IMR-90 (cell line): ENCODE measurements at regions not wholly inside any gene's neighbourhood (a gene's known extent, or its start where the extent isn't known, plus 50 kb on each side); places are given as distances from the start of the nearest gene placed in this dataset.

Experiments used
- ATAC-seq: fragments of 200-7000 bp; cut with Tn5 transposase; 2 replicates; pipeline ENCODE4 v1.9.1; 2020; ENCODE audit warnings: low read depth, mild to moderate bottlenecking, moderate library complexity
- BruUV-seq: library from RNA; stranded (reverse); fragments of 400-500 nt; replicated peaks from 2 replicates; lab custom pipeline; 2021; lab: Mats Ljungman, UMichigan
- CTCF ChIA-PET: fragments of 300-600 bp; formaldehyde crosslinking; extraction: SDS; loops from one replicate; lab custom pipeline; 2021; ENCODE audit warnings: antibody characterized with exemption; lab: Yijun Ruan, JAX
- POLR2A ChIA-PET: fragments of 300-600 bp; sonication (Branson Sonifier 250); formaldehyde crosslinking; loops from one replicate; lab custom pipeline; 2022; ENCODE audit warnings: antibody characterized with exemption; ENCODE audit not compliant: unreplicated experiment; lab: Charles Lee
- DNase-seq: peaks from one replicate; pipeline ENCODE4 v3.0.0; 2013
- H2AFZ ChIP-seq: replicated peaks from 2 replicates; pipeline ENCODE3; 2013; ENCODE audit warnings: low read length, mild to moderate bottlenecking; ENCODE audit not compliant: poor library complexity
- H2AK5ac ChIP-seq: 2 replicates; pipeline ENCODE4 v1.6.1; 2013; ENCODE audit warnings: low read depth, low read length, inconsistent platforms
- H2AK9ac ChIP-seq: replicated peaks from 2 replicates; pipeline ENCODE3; 2013; ENCODE audit warnings: mild to moderate bottlenecking, low read depth, low read length, moderate library complexity; ENCODE audit not compliant: poor library complexity
- H2BK120ac ChIP-seq: 2 replicates; pipeline ENCODE4 v1.6.1; 2013; ENCODE audit warnings: low read depth, low read length, inconsistent platforms
- H2BK15ac ChIP-seq: 3 replicates; pipeline ENCODE4 v1.6.1; 2013; ENCODE audit warnings: low read depth, low read length, inconsistent platforms
- H2BK20ac ChIP-seq: 2 replicates; pipeline ENCODE4 v1.6.1; 2013; ENCODE audit warnings: low read depth, mild to moderate bottlenecking, inconsistent platforms, low read length, moderate library complexity
- H2BK5ac ChIP-seq: 2 replicates; pipeline ENCODE4 v1.6.1; 2013; ENCODE audit warnings: mild to moderate bottlenecking, low read depth, low read length, inconsistent platforms; ENCODE audit not compliant: poor library complexity, severe bottlenecking
- H3K14ac ChIP-seq: replicated peaks from 2 replicates; pipeline ENCODE4 v1.6.1; 2013; ENCODE audit warnings: low read depth, low read length, inconsistent platforms
- H3K18ac ChIP-seq: 2 replicates; pipeline ENCODE4 v1.6.1; 2013; ENCODE audit warnings: low read depth, low read length, control low read depth
- H3K23ac ChIP-seq: 2 replicates; pipeline ENCODE4 v1.6.1; 2013; ENCODE audit warnings: low read depth, low read length, inconsistent platforms
- H3K27ac ChIP-seq: 2 replicates; pipeline ENCODE4 v1.5.1; 2013; ENCODE audit warnings: mild to moderate bottlenecking, control low read depth, low read length; ENCODE audit not compliant: insufficient read depth
- H3K27me3 ChIP-seq: 2 replicates; pipeline ENCODE4 v1.6.1; 2013; ENCODE audit warnings: low read length; ENCODE audit not compliant: control insufficient read depth, insufficient read depth
- H3K36me3 ChIP-seq: 2 replicates; pipeline ENCODE4 v1.6.1; 2013; ENCODE audit warnings: low read length, mixed read lengths; ENCODE audit not compliant: control insufficient read depth, insufficient read depth
- H3K4ac ChIP-seq: 2 replicates; pipeline ENCODE4 v1.6.1; 2013; ENCODE audit warnings: low read depth, low read length, inconsistent platforms
- H3K4me1 ChIP-seq: 2 replicates; pipeline ENCODE4 v1.6.1; 2013; ENCODE audit warnings: low read length, mixed read lengths; ENCODE audit not compliant: control insufficient read depth, insufficient read depth
- H3K4me2 ChIP-seq: 2 replicates; pipeline ENCODE4 v1.6.1; 2013; ENCODE audit warnings: low read depth, mild to moderate bottlenecking, control low read depth, low read length, moderate library complexity
- H3K4me3 ChIP-seq: 2 replicates; pipeline ENCODE4 v1.5.1; 2013; ENCODE audit warnings: low read depth, mild to moderate bottlenecking, control low read depth, low read length, moderate library complexity; ENCODE audit not compliant: insufficient read depth
- H3K56ac ChIP-seq: 2 replicates; pipeline ENCODE4 v1.6.1; 2013; ENCODE audit warnings: low read length, inconsistent platforms; ENCODE audit not compliant: insufficient read depth; ENCODE audit errors: extremely low read depth
- H3K79me1 ChIP-seq, 2 experiments: 2 replicates each; pipeline ENCODE4 v1.6.1; 2013; ENCODE audit warnings: low read length in 2 of 2, inconsistent platforms in 1 of 2, low read depth in 1 of 2
- H3K9ac ChIP-seq: 2 replicates; pipeline ENCODE4 v1.6.1; 2013; ENCODE audit warnings: low read depth, low read length, control low read depth
- H3K9me1 ChIP-seq: 2 replicates; pipeline ENCODE4 v1.6.1; 2013; ENCODE audit warnings: low read length, inconsistent platforms; ENCODE audit not compliant: insufficient read depth
- H3K9me3 ChIP-seq: 2 replicates; pipeline ENCODE4 v1.6.1; 2013; ENCODE audit warnings: low read length; ENCODE audit not compliant: control insufficient read depth, insufficient read depth
- H4K20me1 ChIP-seq: 2 replicates; pipeline ENCODE4 v1.6.1; 2013; ENCODE audit warnings: low read length, inconsistent platforms; ENCODE audit not compliant: insufficient read depth
- H4K5ac ChIP-seq: 2 replicates; pipeline ENCODE4 v1.6.1; 2013; ENCODE audit warnings: mild to moderate bottlenecking, low read depth, low read length, control low read depth
- H4K8ac ChIP-seq, 2 experiments: 2 replicates each; pipeline ENCODE4 v1.6.1; 2013; ENCODE audit warnings: low read depth in 2 of 2, low read length in 2 of 2, control low read depth in 1 of 2, inconsistent platforms in 1 of 2
- H4K91ac ChIP-seq: 2 replicates; pipeline ENCODE4 v1.6.1; 2013; ENCODE audit warnings: low read depth, low read length, inconsistent platforms; ENCODE audit not compliant: insufficient read depth
- BHLHE40 ChIP-seq: fragments of 150-350 bp; IDR thresholded peaks from 2 replicates; pipeline ENCODE4 v1.6.1; 2016; ENCODE audit warnings: mild to moderate bottlenecking, low read depth, low read length
- CEBPB ChIP-seq: IDR thresholded peaks from 2 replicates; pipeline ENCODE4 v1.6.1; 2012; ENCODE audit warnings: low read depth, low read length, improper control_type of control experiment
- CHD1 ChIP-seq: IDR thresholded peaks from 2 replicates; pipeline ENCODE4 v1.6.1; 2012; ENCODE audit warnings: low read depth, low read length, improper control_type of control experiment
- CTCF ChIP-seq: conservative IDR thresholded peaks from 2 replicates; pipeline ENCODE4 v1.5.1; 2012; ENCODE audit warnings: mild to moderate bottlenecking, low read depth, low read length, improper control_type of control experiment
- ELK1 ChIP-seq: fragments of 150-350 bp; IDR thresholded peaks from 2 replicates; pipeline ENCODE4 v1.6.1; 2016; ENCODE audit warnings: low read depth, mild to moderate bottlenecking, low read length, moderate library complexity, borderline replicate concordance
- FOS ChIP-seq: fragments of 150-350 bp; IDR thresholded peaks from 2 replicates; pipeline ENCODE4 v1.6.1; 2016; ENCODE audit warnings: low read depth, low read length
- MAFK ChIP-seq: IDR thresholded peaks from 2 replicates; pipeline ENCODE4 v1.6.1; 2012; ENCODE audit warnings: low read depth, low read length, improper control_type of control experiment
- MAZ ChIP-seq: IDR thresholded peaks from 2 replicates; pipeline ENCODE4 v1.6.1; 2012; ENCODE audit warnings: low read depth, mild to moderate bottlenecking, low read length, improper control_type of control experiment, moderate library complexity, borderline replicate concordance
- POLR2A ChIP-seq: IDR thresholded peaks from 2 replicates; pipeline ENCODE4 v1.6.1; 2012; ENCODE audit warnings: mild to moderate bottlenecking, low read depth, low read length
- RAD21 ChIP-seq: IDR thresholded peaks from 2 replicates; pipeline ENCODE4 v1.6.1; 2012; ENCODE audit warnings: low read length, improper control_type of control experiment
- RCOR1 ChIP-seq: IDR thresholded peaks from 2 replicates; pipeline ENCODE4 v1.6.1; 2012; ENCODE audit warnings: mild to moderate bottlenecking, low read length, improper control_type of control experiment; ENCODE audit not compliant: insufficient replicate concordance
- SMC3 ChIP-seq: fragments of 150-350 bp; IDR thresholded peaks from 2 replicates; pipeline ENCODE4 v1.6.1; 2016; ENCODE audit warnings: low read depth, mild to moderate bottlenecking, antibody characterized with exemption, low read length, moderate library complexity
- WGBS, 2 experiments: methylation state at CpG; one replicate each; pipeline versions ENCODE4 v1.1.5 to v1.1.7; 2013; ENCODE audit warnings: missing lambda C conversion rate in 2 of 2; ENCODE audit not compliant: insufficient read length in 1 of 2; ENCODE audit errors: extremely low coverage in 2 of 2; 5-methylcytosine and 5-hydroxymethylcytosine counted together
- dilution Hi-C: fragments of 300-500 bp; cut with HindIII; formaldehyde crosslinking; loops from one replicate; pipeline ENCODE4 v1.14.3; 2018; ENCODE audit warnings: low sequenced_read_pairs; ENCODE audit not compliant: unreplicated experiment
- in situ Hi-C: fragments of 300-500 bp; cut with MboI; formaldehyde crosslinking; loops from 3 replicates; pipeline ENCODE4 v1.14.3; 2019; ENCODE audit warnings: low sequenced_read_pairs, inconsistent platforms, mixed read lengths
- intact Hi-C: fragments of 100-400 bp; cut with micrococcal nuclease; formaldehyde crosslinking; loops from 2 replicates; pipeline ENCODE4 v1.10.0; 2022
- TF ChIP-seq, protein P1 (sequence below): fragments of 150-350 bp; IDR thresholded peaks from 2 replicates; pipeline ENCODE4 v1.6.1; 2017; ENCODE audit warnings: mild to moderate bottlenecking, antibody characterized with exemption, low read length, low read depth

- no peaks in the 10 kb centered on the region for H3K79me1 ChIP-seq
These were observed 102.5 kb downstream of the SLC41A2 start for GRCh38 chr12:104855599-104855998.

More at GRCh38 chr12:104855599-104855998, 102.5 kb downstream of the SLC41A2 start:
- intact Hi-C loops, result loop anchor here (10.0 kb wide), 1 partner anchor 171 kb away; no protein-coding TSS in a partner anchor
- no peak overlapping the region for H4K91ac ChIP-seq
- H3K4me2 ChIP-seq, result no peak overlapping the region
- no peaks in the 10 kb centered on the region for H3K9me3 ChIP-seq
- H3K4ac ChIP-seq, result no peak overlapping the region
- no peak overlapping the region for H4K8ac ChIP-seq
- dilution Hi-C loops, result no loop called here
- CTCF ChIA-PET, result no interaction called here
- ATAC-seq (no peak), DNase-seq (no peak)
- no peak overlapping the region for H3K4me3 ChIP-seq
- H4K20me1 ChIP-seq, result no peaks in the 10 kb centered on the region
- no peak overlapping the region for H2BK5ac ChIP-seq
- no peak overlapping the region for H2BK15ac ChIP-seq
- no peak overlapping the region for H2AK5ac ChIP-seq
- H3K23ac ChIP-seq, result no peak overlapping the region
- H3K36me3 ChIP-seq, result no peaks in the 10 kb centered on the region
- no peak overlapping the region for H2BK120ac ChIP-seq
- POLR2A ChIA-PET, result no interaction called here
- H3K9ac ChIP-seq, result no peak overlapping the region
- H3K56ac ChIP-seq, result no peak overlapping the region
- no peak overlapping the region for H2AFZ ChIP-seq
- WGBS, 2 experiments, result 80% methylated on average over 2 of the region's 6 CpGs; no CpG with 5 or more reads in 1 of the 2 experiments
- no peak overlapping the region for H3K14ac ChIP-seq
- BruUV-seq, result no TSS peak
- H3K4me1 ChIP-seq, result peaks cover 2% of the 10 kb centered on the region; the same call in 1 of the 2 replicates
- H2BK20ac ChIP-seq, result no peak overlapping the region
- H3K27me3 ChIP-seq, result no peaks in the 10 kb centered on the region
- no peak overlapping the region for H3K18ac ChIP-seq
- no peak overlapping the region for H3K27ac ChIP-seq
- no peaks in the 10 kb centered on the region for H3K9me1 ChIP-seq
- no peak overlapping the region for H4K5ac ChIP-seq
- in situ Hi-C loops, result no loop called here
- H2AK9ac ChIP-seq, result no peak overlapping the region
- TF ChIP-seq RCOR1, result no peak
- TF ChIP-seq CHD1, result no peak
- no peak for TF ChIP-seq FOS
- no peak for TF ChIP-seq BHLHE40
- TF ChIP-seq MAFK, result no peak
- no peak for TF ChIP-seq ELK1
- no peak for TF ChIP-seq RAD21
- no peak for TF ChIP-seq MAZ
- TF ChIP-seq SMC3, result no peak
- TF ChIP-seq, protein P1, sequence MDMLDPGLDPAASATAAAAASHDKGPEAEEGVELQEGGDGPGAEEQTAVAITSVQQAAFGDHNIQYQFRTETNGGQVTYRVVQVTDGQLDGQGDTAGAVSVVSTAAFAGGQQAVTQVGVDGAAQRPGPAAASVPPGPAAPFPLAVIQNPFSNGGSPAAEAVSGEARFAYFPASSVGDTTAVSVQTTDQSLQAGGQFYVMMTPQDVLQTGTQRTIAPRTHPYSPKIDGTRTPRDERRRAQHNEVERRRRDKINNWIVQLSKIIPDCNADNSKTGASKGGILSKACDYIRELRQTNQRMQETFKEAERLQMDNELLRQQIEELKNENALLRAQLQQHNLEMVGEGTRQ, result no peak
- TF ChIP-seq POLR2A, result no peak
- no peak for TF ChIP-seq CEBPB
- no peak for TF ChIP-seq CTCF
